Endothelial cell of umbilical vein (primary cell): ENCODE measurements at regions not wholly inside any gene's neighbourhood (a gene's known extent, or its start where the extent isn't known, plus 50 kb on each side); places are given as distances from the start of the nearest gene placed in this dataset.

Experiments
- CTCF ChIP-seq, 2 donors: IDR thresholded peaks; 1 replicate in 1 of 2; 2 replicates in 1 of 2; pipeline ENCODE4 v1.5.1; 2011; ENCODE audit warnings: low read length in 2 of 2, mild to moderate bottlenecking in 2 of 2, moderate library complexity in 2 of 2, control low read depth in 1 of 2, inconsistent platforms in 1 of 2, low read depth in 1 of 2; ENCODE audit not compliant: insufficient read depth in 1 of 2; ENCODE audit errors: extremely low read depth in 1 of 2
- MAX ChIP-seq: IDR thresholded peaks from 2 replicates; pipeline ENCODE4 v1.6.1; 2011; ENCODE audit not compliant: insufficient read depth, insufficient read length
- POLR2A ChIP-seq: IDR thresholded peaks from 2 replicates; pipeline ENCODE4 v1.6.1; 2012; ENCODE audit warnings: low read depth, mild to moderate bottlenecking, control low read depth, low read length
- POLR2AphosphoS5 ChIP-seq: IDR thresholded peaks from 2 replicates; pipeline ENCODE4 v1.6.1; 2012; ENCODE audit warnings: low read depth, mild to moderate bottlenecking, control low read depth, low read length, moderate library complexity; ENCODE audit not compliant: insufficient read depth

GRCh38 chr7:20545016-20545415 is 70.5 kb upstream of the ABCB5 start:
- no peak for TF ChIP-seq CTCF (IDR thresholded peaks at IDR 0.05; ENCODE audit: extremely low read depth in 1 of 2, insufficient read depth in 1 of 2, low read depth in 1 of 2, low read length in 2 of 2)
- TF ChIP-seq MAX: no peak
- no peak for TF ChIP-seq POLR2A
- TF ChIP-seq POLR2AphosphoS5: no peak
